Parathyroid adenoma (tissue), 2 donors: ENCODE measurements at regions not wholly inside any gene's neighbourhood (a gene's known extent, or its start where the extent isn't known, plus 50 kb on each side); places are given as distances from the start of the nearest gene placed in this dataset.

Experiments
- H2AFZ ChIP-seq: fragments of 300-600 bp; sonication (generic); one replicate; pipeline ENCODE4 v1.7.0; 2017; ENCODE audit warnings: antibody characterized with exemption, mild to moderate bottlenecking
- H3K27ac ChIP-seq: fragments of 300-600 bp; sonication (generic); one replicate; pipeline ENCODE4 v1.7.0; 2017
- H3K27me3 ChIP-seq: fragments of 300-600 bp; sonication (generic); one replicate; pipeline ENCODE4 v1.7.0; 2017; ENCODE audit warnings: low read length; ENCODE audit not compliant: control insufficient read depth, insufficient read depth
- H3K36me3 ChIP-seq: fragments of 300-600 bp; sonication (generic); one replicate; pipeline ENCODE4 v1.7.0; 2017; ENCODE audit warnings: low read length; ENCODE audit not compliant: control insufficient read depth, insufficient read depth
- H3K4me1 ChIP-seq: fragments of 300-600 bp; sonication (generic); one replicate; pipeline ENCODE4 v1.7.0; 2017; ENCODE audit warnings: control low read depth
- H3K4me2 ChIP-seq: fragments of 300-600 bp; sonication (generic); one replicate; pipeline ENCODE4 v1.7.0; 2017; ENCODE audit warnings: low read length
- H3K4me3 ChIP-seq: fragments of 300-600 bp; sonication (generic); one replicate; pipeline ENCODE4 v1.7.0; 2017; ENCODE audit warnings: low read depth, low read length
- H3K79me2 ChIP-seq: fragments of 300-600 bp; sonication (generic); one replicate; pipeline ENCODE4 v1.7.0; 2017; ENCODE audit warnings: control low read depth
- H3K9ac ChIP-seq: fragments of 300-600 bp; sonication (generic); one replicate; pipeline ENCODE4 v1.7.0; 2017; ENCODE audit warnings: mild to moderate bottlenecking
- H3K9me3 ChIP-seq: fragments of 300-600 bp; sonication (generic); one replicate; pipeline ENCODE4 v1.7.0; 2017; ENCODE audit warnings: low read length; ENCODE audit not compliant: control insufficient read depth
- CTCF ChIP-seq: fragments of 300-600 bp; sonication (generic); IDR thresholded peaks from one replicate; pipeline ENCODE4 v1.7.0; 2017; ENCODE audit warnings: antibody characterized with exemption, mild to moderate bottlenecking
- donor health status: primary hyperparathyroidism.

GRCh38 chr9:71582347-71582746 is 186.0 kb downstream of the CEMIP2 start:
- H3K79me2 ChIP-seq, result no peaks in the 10 kb centered on the region
- H3K36me3 ChIP-seq, result no peaks in the 10 kb centered on the region
- no peak for TF ChIP-seq CTCF
- H3K9ac ChIP-seq, result no peak overlapping the region
- H3K9me3 ChIP-seq, result no peaks in the 10 kb centered on the region
- H3K4me3 ChIP-seq, result no peak overlapping the region
- no peak overlapping the region for H3K4me2 ChIP-seq
- no peaks in the 10 kb centered on the region for H3K27me3 ChIP-seq
- H3K4me1 ChIP-seq, result no peaks in the 10 kb centered on the region
- H2AFZ ChIP-seq, result no peak overlapping the region
- H3K27ac ChIP-seq, result no peak overlapping the region

DNA sequence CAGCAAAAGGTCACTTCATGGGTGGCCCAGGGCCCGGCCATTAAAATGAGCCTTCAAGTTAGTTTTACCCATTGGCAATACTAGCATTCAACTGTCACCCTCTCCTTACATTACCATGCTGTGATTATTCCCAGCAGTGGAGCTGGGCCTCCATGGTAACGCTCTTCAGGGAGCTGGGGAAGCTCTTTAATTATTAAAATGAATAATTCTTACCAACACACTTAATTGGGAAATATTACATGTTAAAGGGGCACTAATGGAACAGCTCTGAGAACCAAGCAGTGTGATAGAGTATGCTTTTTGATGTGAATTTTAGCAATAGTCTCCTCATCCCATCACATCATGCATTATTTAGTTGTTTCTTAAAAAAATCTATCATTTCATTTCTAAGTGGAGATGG is 187.2 kb downstream of the CEMIP2 start:
- H3K4me1 ChIP-seq, result no peaks in the 10 kb centered on the region
- no peak overlapping the region for H3K4me2 ChIP-seq

DNA sequence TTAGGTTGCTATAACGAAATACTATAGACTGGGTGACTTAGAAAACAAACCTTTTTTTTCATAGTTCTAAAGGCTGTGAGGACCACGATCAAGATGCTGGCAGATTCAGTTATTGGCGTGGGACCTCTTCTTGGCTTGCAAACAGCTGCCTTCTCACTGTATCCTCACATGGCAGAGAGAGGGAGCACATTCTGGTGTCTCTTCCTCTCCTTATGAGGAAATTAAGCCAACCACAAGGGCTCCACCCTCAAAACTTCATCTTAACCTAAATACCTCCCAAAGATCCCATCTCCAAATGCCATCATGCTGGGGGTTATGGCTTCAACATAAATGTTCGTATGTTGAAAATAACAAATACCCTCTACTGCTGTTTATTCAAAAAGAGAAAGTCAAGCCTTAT is 197.1 kb downstream of the CEMIP2 start:
- no peaks in the 10 kb centered on the region for H3K9me3 ChIP-seq
- TF ChIP-seq CTCF, result no peak
- no peaks in the 10 kb centered on the region for H3K36me3 ChIP-seq
- H2AFZ ChIP-seq, result no peak overlapping the region
- no peak overlapping the region for H3K4me2 ChIP-seq
- H3K9ac ChIP-seq, result no peak overlapping the region
- H3K4me3 ChIP-seq, result no peak overlapping the region
- H3K4me1 ChIP-seq, result no peaks in the 10 kb centered on the region
- no peaks in the 10 kb centered on the region for H3K27me3 ChIP-seq
- H3K79me2 ChIP-seq, result no peaks in the 10 kb centered on the region
- H3K27ac ChIP-seq, result no peak overlapping the region

More for the DNA sequence above, 187.2 kb downstream of the CEMIP2 start:
- no peak overlapping the region for H3K4me3 ChIP-seq
- no peaks in the 10 kb centered on the region for H3K9me3 ChIP-seq
- TF ChIP-seq CTCF, result no peak
- no peaks in the 10 kb centered on the region for H3K27me3 ChIP-seq
- H3K9ac ChIP-seq, result no peak overlapping the region
- no peak overlapping the region for H3K27ac ChIP-seq
- H3K36me3 ChIP-seq, result no peaks in the 10 kb centered on the region
- no peaks in the 10 kb centered on the region for H3K79me2 ChIP-seq
- H2AFZ ChIP-seq, result no peak overlapping the region

DNA sequence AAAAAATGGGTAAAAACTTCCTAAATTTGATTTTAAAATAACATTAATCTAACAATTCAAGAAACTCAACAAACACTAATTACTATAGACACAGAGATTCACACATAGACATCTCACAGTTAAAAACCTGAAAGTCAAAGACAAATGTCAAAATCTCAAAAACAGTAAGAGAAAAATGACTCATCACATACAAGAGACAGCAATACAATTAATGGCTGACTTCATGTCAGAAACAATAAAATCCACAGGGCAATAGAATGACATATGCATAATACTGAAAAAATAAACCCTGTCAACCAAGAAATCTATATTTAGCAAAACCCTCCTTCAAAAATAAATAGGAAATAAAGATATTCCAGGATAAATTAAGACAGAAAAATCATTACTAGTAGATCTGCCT is 200.4 kb downstream of the CEMIP2 start:
- no peak overlapping the region for H2AFZ ChIP-seq
- no peak overlapping the region for H3K27ac ChIP-seq
- no peak overlapping the region for H3K9ac ChIP-seq
- H3K4me1 ChIP-seq, result no peaks in the 10 kb centered on the region
- H3K4me3 ChIP-seq, result no peak overlapping the region
- TF ChIP-seq CTCF, result no peak
- H3K9me3 ChIP-seq, result no peaks in the 10 kb centered on the region
- H3K79me2 ChIP-seq, result no peaks in the 10 kb centered on the region
- no peak overlapping the region for H3K4me2 ChIP-seq
- H3K36me3 ChIP-seq, result no peaks in the 10 kb centered on the region
- H3K27me3 ChIP-seq, result no peaks in the 10 kb centered on the region

- no peak for TF ChIP-seq CTCF
- no peaks in the 10 kb centered on the region for H3K4me1 ChIP-seq
- H3K27me3 ChIP-seq, result no peaks in the 10 kb centered on the region
- H3K36me3 ChIP-seq, result no peaks in the 10 kb centered on the region
- H3K9ac ChIP-seq, result no peak overlapping the region
- H2AFZ ChIP-seq, result no peak overlapping the region
- no peak overlapping the region for H3K27ac ChIP-seq
- H3K9me3 ChIP-seq, result no peaks in the 10 kb centered on the region
- no peak overlapping the region for H3K4me2 ChIP-seq
- no peak overlapping the region for H3K4me3 ChIP-seq
- H3K79me2 ChIP-seq, result no peaks in the 10 kb centered on the region
Measured at GRCh38 chr9:71562140-71562539, 206.2 kb downstream of the CEMIP2 start.
